ENCODE measurements at regions not wholly inside any gene's neighbourhood (a gene's known extent, or its start where the extent isn't known, plus 50 kb on each side); places are given as distances from the start of the nearest gene placed in this dataset.
"Not testable (repeated sequence)": the region's sequence is repeated elsewhere in the genome, so short reads cannot be mapped to it uniquely, and the experiment has no call there.

DNA sequence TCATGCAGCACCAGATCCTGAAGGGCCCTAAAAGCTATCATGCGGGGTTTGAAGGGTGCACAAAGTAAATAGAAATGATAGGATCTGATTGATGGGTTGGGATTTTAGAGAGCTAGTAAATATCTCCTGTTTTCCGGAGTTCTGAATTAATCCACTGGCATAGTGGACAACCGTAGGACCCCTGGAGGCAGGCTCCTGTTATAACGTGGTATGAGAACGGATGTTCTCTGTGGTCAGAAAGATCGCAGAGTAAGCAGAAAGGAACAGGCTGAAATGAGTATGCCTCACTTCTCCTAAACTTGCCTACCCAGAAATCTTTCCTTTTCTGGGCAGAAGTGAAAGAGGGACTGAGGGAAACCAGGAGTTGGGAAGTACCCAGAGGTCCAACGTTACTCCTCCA is 470.8 kb downstream of the AJAP1 start:
- H3K9me2 ChIP-seq (replicated peaks; ENCODE audit: control insufficient read depth, low read length) = no peaks in the 10 kb centered on the region
- no peaks in the 10 kb centered on the region for H3K27me3 ChIP-seq (ENCODE audit: control insufficient read depth, low read length)
- no peaks in the 10 kb centered on the region for H3K79me2 ChIP-seq (ENCODE audit: control insufficient read depth, low read length)
- no peak overlapping the region for H3K27ac ChIP-seq (ENCODE audit: low read depth, low read length)
- no peak overlapping the region for H3K4me2 ChIP-seq (ENCODE audit: low read length)
- H3K9me3 ChIP-seq (ENCODE audit: control insufficient read depth, insufficient read depth, low read length) = peaks cover 7% of the 10 kb centered on the region; the same call in 1 of the 2 replicates
- no peaks in the 10 kb centered on the region for H3F3A ChIP-seq (ENCODE audit: control insufficient read depth, insufficient read depth)
- no peaks in the 10 kb centered on the region for H3K4me1 ChIP-seq (ENCODE audit: control insufficient read depth, low read length)
- no peaks in the 10 kb centered on the region for H3K36me3 ChIP-seq (ENCODE audit: control insufficient read depth, low read length)
- H3K4me3 ChIP-seq (ENCODE audit: low read length) = no peak overlapping the region
- no peaks in the 10 kb centered on the region for H4K20me1 ChIP-seq (ENCODE audit: control insufficient read depth, insufficient read depth, low read depth, low read length)
- TF ChIP-seq EZH2phosphoT487 (IDR thresholded peaks at IDR 0.05; ENCODE audit: borderline replicate concordance, low read length) (no peak), CTCF (IDR thresholded peaks at IDR 0.05; ENCODE audit: low read depth, low read length, poor library complexity, severe bottlenecking) (no peak)

DNA sequence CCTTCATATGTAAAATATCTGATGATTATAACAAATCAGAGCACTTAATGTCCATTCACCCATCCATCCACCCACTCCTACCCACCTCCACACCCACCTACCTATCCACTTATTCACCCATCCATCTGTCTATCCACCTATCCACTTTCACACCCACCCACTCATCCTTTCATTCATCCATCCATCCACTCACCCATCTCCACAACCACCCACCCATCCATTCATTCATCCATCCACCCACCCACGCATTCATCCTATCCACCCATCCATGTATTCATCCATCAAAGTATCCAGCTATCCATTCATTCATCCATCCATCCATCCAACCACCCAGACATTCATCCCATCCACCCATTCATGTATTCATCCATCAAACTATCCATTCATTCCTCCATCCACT is 466.1 kb downstream of the AJAP1 start:
- no peak for TF ChIP-seq CTCF (IDR thresholded peaks at IDR 0.05; ENCODE audit: low read depth, low read length, poor library complexity, severe bottlenecking)
- TF ChIP-seq EZH2phosphoT487 (IDR thresholded peaks at IDR 0.05; ENCODE audit: borderline replicate concordance, low read length) = no peak
- H3K4me2 ChIP-seq (ENCODE audit: low read length) = no peak overlapping the region
- H3K36me3 ChIP-seq (ENCODE audit: control insufficient read depth, low read length) = no peaks in the 10 kb centered on the region

GRCh38 chr1:5119366-5120234 is 465.2 kb downstream of the AJAP1 start:
- no peak for TF ChIP-seq CTCF (IDR thresholded peaks at IDR 0.05; ENCODE audit: low read depth, low read length, poor library complexity, severe bottlenecking)
- TF ChIP-seq EZH2phosphoT487 (IDR thresholded peaks at IDR 0.05; ENCODE audit: borderline replicate concordance, low read length) = no peak
- H3K79me2 ChIP-seq (ENCODE audit: control insufficient read depth, low read length) = no peaks in the 10 kb centered on the region
- no peaks in the 10 kb centered on the region for H3K27me3 ChIP-seq (ENCODE audit: control insufficient read depth, low read length)
- H4K20me1 ChIP-seq (ENCODE audit: control insufficient read depth, insufficient read depth, low read depth, low read length) = no peaks in the 10 kb centered on the region
- H3K4me2 ChIP-seq (ENCODE audit: low read length) = no peak overlapping the region
- no peak overlapping the region for H3K27ac ChIP-seq (ENCODE audit: low read depth, low read length)
- H3K9me2 ChIP-seq (replicated peaks; ENCODE audit: control insufficient read depth, low read length) = no peaks in the 10 kb centered on the region
- H3K4me1 ChIP-seq (ENCODE audit: control insufficient read depth, low read length) = no peaks in the 10 kb centered on the region
- no peak overlapping the region for H3K4me3 ChIP-seq (ENCODE audit: low read length)
- H3K36me3 ChIP-seq (ENCODE audit: control insufficient read depth, low read length) = no peaks in the 10 kb centered on the region
- H3F3A ChIP-seq (ENCODE audit: control insufficient read depth, insufficient read depth) = no peaks in the 10 kb centered on the region
- H3K9me3 ChIP-seq (ENCODE audit: control insufficient read depth, insufficient read depth, low read length) = no peaks in the 10 kb centered on the region

More for the DNA sequence above, 466.1 kb downstream of the AJAP1 start:
- H3K27ac ChIP-seq (ENCODE audit: low read depth, low read length) = no peak overlapping the region
- H3K4me3 ChIP-seq (ENCODE audit: low read length) = no peak overlapping the region
- H3F3A ChIP-seq (ENCODE audit: control insufficient read depth, insufficient read depth) = no peaks in the 10 kb centered on the region
- no peaks in the 10 kb centered on the region for H3K9me3 ChIP-seq (ENCODE audit: control insufficient read depth, insufficient read depth, low read length)
- no peaks in the 10 kb centered on the region for H3K79me2 ChIP-seq (ENCODE audit: control insufficient read depth, low read length)
- H4K20me1 ChIP-seq (ENCODE audit: control insufficient read depth, insufficient read depth, low read depth, low read length) = no peaks in the 10 kb centered on the region
- H3K9me2 ChIP-seq (replicated peaks; ENCODE audit: control insufficient read depth, low read length) = no peaks in the 10 kb centered on the region
- no peaks in the 10 kb centered on the region for H3K4me1 ChIP-seq (ENCODE audit: control insufficient read depth, low read length)
- H3K27me3 ChIP-seq (ENCODE audit: control insufficient read depth, low read length) = no peaks in the 10 kb centered on the region

DNA sequence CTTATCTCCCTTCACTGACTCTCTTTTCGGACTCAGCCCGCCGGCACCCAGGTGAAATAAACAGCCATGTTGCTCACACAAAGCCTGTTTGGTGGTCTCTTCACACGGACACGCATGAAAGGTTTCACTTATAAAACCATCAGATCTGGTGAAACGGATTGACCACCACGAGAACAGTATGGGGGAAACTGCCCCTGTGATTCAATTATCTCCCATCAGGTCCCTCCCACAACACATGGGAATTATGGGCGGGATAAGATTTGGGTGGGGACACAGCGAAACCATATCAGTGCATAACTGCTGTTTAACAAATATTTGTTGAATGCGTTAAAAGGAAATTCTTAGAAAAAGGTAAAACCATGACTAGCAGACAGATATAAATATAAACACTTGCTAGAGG is 464.4 kb downstream of the AJAP1 start:
- H3K9me3 ChIP-seq (ENCODE audit: control insufficient read depth, insufficient read depth, low read length); H3K4me2 ChIP-seq (ENCODE audit: low read length); H4K20me1 ChIP-seq (ENCODE audit: control insufficient read depth, insufficient read depth, low read depth, low read length); H3K4me3 ChIP-seq (ENCODE audit: low read length); H3K79me2 ChIP-seq (ENCODE audit: control insufficient read depth, low read length); H3F3A ChIP-seq (ENCODE audit: control insufficient read depth, insufficient read depth); H3K36me3 ChIP-seq (ENCODE audit: control insufficient read depth, low read length); H3K27me3 ChIP-seq (ENCODE audit: control insufficient read depth, low read length); H3K9me2 ChIP-seq (replicated peaks; ENCODE audit: control insufficient read depth, low read length); H3K4me1 ChIP-seq (ENCODE audit: control insufficient read depth, low read length); H3K27ac ChIP-seq (ENCODE audit: low read depth, low read length): not testable (repeated sequence)

GRCh38 chr1:5118292-5118691 is 463.9 kb downstream of the AJAP1 start:
- H3K4me3 ChIP-seq (ENCODE audit: low read length); H3K27me3 ChIP-seq (ENCODE audit: control insufficient read depth, low read length); H3K9me2 ChIP-seq (replicated peaks; ENCODE audit: control insufficient read depth, low read length); H3K4me2 ChIP-seq (ENCODE audit: low read length); H3K36me3 ChIP-seq (ENCODE audit: control insufficient read depth, low read length); H3K27ac ChIP-seq (ENCODE audit: low read depth, low read length); H4K20me1 ChIP-seq (ENCODE audit: control insufficient read depth, insufficient read depth, low read depth, low read length); H3K9me3 ChIP-seq (ENCODE audit: control insufficient read depth, insufficient read depth, low read length); H3K4me1 ChIP-seq (ENCODE audit: control insufficient read depth, low read length); H3F3A ChIP-seq (ENCODE audit: control insufficient read depth, insufficient read depth); H3K79me2 ChIP-seq (ENCODE audit: control insufficient read depth, low read length): not testable (repeated sequence)

All from DOHH2 (cell line).